OCI-LY7 (cell line): ENCODE measurements at regions not wholly inside any gene's neighbourhood (a gene's known extent, or its start where the extent isn't known, plus 50 kb on each side); places are given as distances from the start of the nearest gene placed in this dataset.

ENCODE experiments used
- CTCF ChIP-seq: fragments of 200-600 bp; sonication (generic); conservative IDR thresholded peaks from 2 replicates; pipeline ENCODE4 v1.5.1; 2014; ENCODE audit warnings: mild to moderate bottlenecking, antibody characterized with exemption, low read length, moderate library complexity, mixed read lengths
- EZH2phosphoT487 ChIP-seq: fragments of 200-600 bp; sonication (generic); IDR thresholded peaks from 2 replicates; pipeline ENCODE4 v1.6.1; 2018; ENCODE audit warnings: low read depth, borderline replicate concordance, mild to moderate bottlenecking, mixed run types, antibody characterized with exemption, low read length, moderate library complexity, mixed read lengths

- no peak for TF ChIP-seq CTCF
- TF ChIP-seq EZH2phosphoT487: no peak
Measured at GRCh38 chr2:16302431-16303272, 362.3 kb downstream of the MYCN start.
